H9 (cell line): ENCODE measurements at regions not wholly inside any gene's neighbourhood (a gene's known extent, or its start where the extent isn't known, plus 50 kb on each side); places are given as distances from the start of the nearest gene placed in this dataset.

Experiments
- DNase-seq: peaks from one replicate; pipeline ENCODE4 v3.0.0-alpha.2; 2017
- H2AFZ ChIP-seq: one replicate; pipeline ENCODE4 v1.6.1; 2013; ENCODE audit warnings: mild to moderate bottlenecking, low read length, control low read depth, moderate library complexity
- H2AK5ac ChIP-seq: 2 replicates; pipeline ENCODE4 v1.6.1; 2013; ENCODE audit warnings: low read length, control low read depth, mixed read lengths; ENCODE audit not compliant: insufficient read length
- H2BK120ac ChIP-seq: one replicate; pipeline ENCODE4 v1.6.1; 2013; ENCODE audit warnings: low read depth, mild to moderate bottlenecking, low read length, control low read depth, inconsistent platforms; ENCODE audit not compliant: poor library complexity, severe bottlenecking
- H2BK12ac ChIP-seq: 2 replicates; pipeline ENCODE4 v1.6.1; 2013; ENCODE audit warnings: low read length, control low read depth, mixed read lengths, low read depth; ENCODE audit not compliant: insufficient read length
- H2BK15ac ChIP-seq: 2 replicates; pipeline ENCODE4 v1.6.1; 2013; ENCODE audit warnings: low read depth, low read length, control low read depth
- H2BK20ac ChIP-seq: one replicate; pipeline ENCODE4 v1.6.1; 2013; ENCODE audit warnings: low read depth, mild to moderate bottlenecking, low read length, control low read depth, inconsistent platforms; ENCODE audit not compliant: poor library complexity, severe bottlenecking
- H2BK5ac ChIP-seq: 2 replicates; pipeline ENCODE4 v1.6.1; 2013; ENCODE audit warnings: low read length, control low read depth, mixed read lengths; ENCODE audit not compliant: insufficient read length
- H3K14ac ChIP-seq: 2 replicates; pipeline ENCODE4 v1.6.1; 2013; ENCODE audit warnings: low read length, control low read depth; ENCODE audit not compliant: insufficient read depth
- H3K18ac ChIP-seq: 2 replicates; pipeline ENCODE4 v1.6.1; 2013; ENCODE audit warnings: low read depth, mild to moderate bottlenecking, mixed read lengths, low read length, control low read depth; ENCODE audit not compliant: insufficient read length
- H3K23ac ChIP-seq: 2 replicates; pipeline ENCODE4 v1.6.1; 2013; ENCODE audit warnings: low read length, control low read depth, mixed read lengths, low read depth; ENCODE audit not compliant: insufficient read length
- H3K23me2 ChIP-seq: 2 replicates; pipeline ENCODE4 v1.6.1; 2013; ENCODE audit warnings: low read depth, mild to moderate bottlenecking, mixed read lengths, low read length, control low read depth; ENCODE audit not compliant: insufficient read length, poor library complexity, severe bottlenecking
- H3K27ac ChIP-seq: 2 replicates; pipeline ENCODE4 v1.5.1; 2013; ENCODE audit warnings: low read length, control low read depth, mixed read lengths, low read depth; ENCODE audit not compliant: insufficient read length
- H3K27me3 ChIP-seq: 2 replicates; pipeline ENCODE4 v1.6.1; 2013; ENCODE audit warnings: low read length, control low read depth, inconsistent platforms; ENCODE audit not compliant: insufficient read depth
- H3K4ac ChIP-seq: 2 replicates; pipeline ENCODE4 v1.6.1; 2013; ENCODE audit warnings: low read depth, mild to moderate bottlenecking, control low read depth, inconsistent platforms, low read length, moderate library complexity
- H3K4me1 ChIP-seq: 2 replicates; pipeline ENCODE4 v1.6.1; 2013; ENCODE audit warnings: low read length, control low read depth, inconsistent platforms; ENCODE audit not compliant: insufficient read depth
- H3K4me2 ChIP-seq: 2 replicates; pipeline ENCODE4 v1.6.1; 2013; ENCODE audit warnings: low read length, control low read depth, mixed read lengths; ENCODE audit not compliant: insufficient read length, insufficient read depth
- H3K56ac ChIP-seq: 2 replicates; pipeline ENCODE4 v1.6.1; 2013; ENCODE audit warnings: low read depth, mild to moderate bottlenecking, mixed read lengths, low read length, control low read depth; ENCODE audit not compliant: insufficient read length
- H3K79me1 ChIP-seq: 2 replicates; pipeline ENCODE4 v1.6.1; 2013; ENCODE audit warnings: low read depth, mild to moderate bottlenecking, moderate library complexity, low read length, control low read depth, inconsistent platforms; ENCODE audit not compliant: insufficient read depth, poor library complexity, severe bottlenecking
- H3K79me2 ChIP-seq: 2 replicates; pipeline ENCODE4 v1.6.1; 2013; ENCODE audit warnings: low read length, control low read depth, inconsistent platforms; ENCODE audit not compliant: insufficient read depth
- H3K9ac ChIP-seq: 2 replicates; pipeline ENCODE4 v1.6.1; 2013; ENCODE audit warnings: low read length, control low read depth, mixed read lengths; ENCODE audit not compliant: insufficient read length; ENCODE audit errors: extremely low read depth
- H3K9me3 ChIP-seq: one replicate; pipeline ENCODE4 v1.6.1; 2013; ENCODE audit warnings: low read depth, low read length, inconsistent platforms; ENCODE audit not compliant: control insufficient read depth
- H3T11ph ChIP-seq: one replicate; pipeline ENCODE4 v1.6.1; 2013; ENCODE audit warnings: mild to moderate bottlenecking, low read length, control low read depth, inconsistent platforms
- H4K20me1 ChIP-seq: one replicate; pipeline ENCODE4 v1.6.1; 2013; ENCODE audit not compliant: control insufficient read depth, insufficient read length, insufficient read depth
- H4K5ac ChIP-seq: 2 replicates; pipeline ENCODE4 v1.6.1; 2013; ENCODE audit warnings: low read depth, mild to moderate bottlenecking, mixed read lengths, low read length, control low read depth; ENCODE audit not compliant: insufficient read length
- H4K8ac ChIP-seq: replicated peaks from 2 replicates; pipeline ENCODE4 v1.6.1; 2013; ENCODE audit warnings: low read length, control low read depth, mixed read lengths, low read depth; ENCODE audit not compliant: insufficient read length
- H4K91ac ChIP-seq: 2 replicates; pipeline ENCODE4 v1.6.1; 2013; ENCODE audit warnings: low read depth, mild to moderate bottlenecking, moderate library complexity, mixed read lengths, low read length, control low read depth; ENCODE audit not compliant: insufficient read length
- H3K27ac Mint-ChIP-seq, 3 experiments: 2 replicates in 2 of 3; 3 replicates in 1 of 3; pipeline ENCODE4 v1.8.0; 2020 to 2021; ENCODE audit warnings: mixed read lengths in 3 of 3, mild to moderate bottlenecking in 1 of 3, moderate library complexity in 1 of 3
- H3K27me3 Mint-ChIP-seq: 2 replicates; pipeline ENCODE4 v1.8.0; 2021; ENCODE audit warnings: low read depth, mild to moderate bottlenecking, moderate library complexity, mixed read lengths
- H3K36me3 Mint-ChIP-seq, 3 experiments: 2 replicates in 2 of 3; 3 replicates in 1 of 3; pipeline ENCODE4 v1.8.0; 2020 to 2021; ENCODE audit warnings: low read depth in 3 of 3, mixed read lengths in 3 of 3; ENCODE audit not compliant: insufficient read depth in 1 of 3
- H3K4me1 Mint-ChIP-seq, 2 experiments: 2 replicates each; pipeline ENCODE4 v1.8.0; 2020; ENCODE audit warnings: mixed read lengths in 2 of 2
- H3K4me3 Mint-ChIP-seq, 2 experiments: 2 replicates in 1 of 2; 3 replicates in 1 of 2; pipeline ENCODE4 v1.8.0; 2020 to 2021; ENCODE audit warnings: mild to moderate bottlenecking in 2 of 2, mixed read lengths in 2 of 2, moderate library complexity in 1 of 2
- H3K9me3 Mint-ChIP-seq, 2 experiments: 2 replicates in 1 of 2; 3 replicates in 1 of 2; pipeline ENCODE4 v1.8.0; 2020; ENCODE audit warnings: mild to moderate bottlenecking in 2 of 2, mixed read lengths in 2 of 2, moderate library complexity in 1 of 2
- CTCF ChIP-seq: fragments of 200-600 bp; sonication (generic); conservative IDR thresholded peaks from 3 replicates; pipeline ENCODE4 v1.8.0; 2021; ENCODE audit warnings: antibody characterized with exemption, mild to moderate bottlenecking
- WGBS: extraction: QIAGEN DNeasy Blood & Tissue Kit; methylation state at CpG from one replicate; pipeline ENCODE4 v1.1.7; 2013; ENCODE audit warnings: missing lambda C conversion rate, low lambda C conversion rate, mixed read lengths; ENCODE audit not compliant: insufficient read length; ENCODE audit errors: extremely low coverage; 5-methylcytosine and 5-hydroxymethylcytosine counted together

DNA sequence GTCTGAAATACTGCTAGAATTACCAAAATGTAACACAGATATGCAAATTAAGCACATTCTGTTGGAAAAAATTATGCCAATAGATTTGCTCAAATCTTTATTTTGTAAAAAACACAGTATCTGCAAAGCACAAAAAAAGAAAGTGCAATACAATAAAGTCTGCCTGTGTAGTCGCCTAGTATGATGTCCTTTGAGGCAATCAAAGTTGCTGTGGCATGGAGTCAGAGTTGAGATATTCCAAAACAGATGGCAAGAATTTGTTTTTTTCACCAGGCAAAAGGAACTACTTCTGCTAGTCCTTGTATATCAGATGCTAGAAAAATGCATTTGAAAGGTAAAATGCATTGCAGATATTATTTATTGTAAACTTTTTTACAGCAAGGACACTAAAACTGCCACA lies 531.3 kb upstream of the TMEFF2 start:
- Histone ChIP-seq H2BK15ac (no peak overlapping the region), H3K23me2 (no peaks in the 10 kb centered on the region), H2BK5ac (no peak overlapping the region), H2AFZ (no peak overlapping the region), H4K91ac (no peak overlapping the region), H3K18ac (no peak overlapping the region), H3K79me2 (no peaks in the 10 kb centered on the region), H2AK5ac (no peak overlapping the region), H3K4ac (no peak overlapping the region), H3K27me3 (no peaks in the 10 kb centered on the region), H3K27ac (no peak overlapping the region), H4K5ac (no peak overlapping the region), H3K14ac (no peak overlapping the region), H3K9ac (no peak overlapping the region), H2BK12ac (no peak overlapping the region), H3K79me1 (no peaks in the 10 kb centered on the region), H3K4me1 (no peaks in the 10 kb centered on the region), H3K4me2 (no peak overlapping the region), H2BK120ac (no peak overlapping the region), H3K56ac (no peak overlapping the region), H3T11ph (no peak overlapping the region), H3K9me3 (no peaks in the 10 kb centered on the region), H4K20me1 (no peaks in the 10 kb centered on the region), H2BK20ac (no peak overlapping the region), H4K8ac (no peak overlapping the region), H3K23ac (no peak overlapping the region)
- Mint-ChIP-seq H3K36me3 (no peaks in the 10 kb centered on the region), H3K27ac (no peak overlapping the region), H3K27me3 (no peaks in the 10 kb centered on the region), H3K9me3 (no peaks in the 10 kb centered on the region), H3K4me3 (no peak overlapping the region), H3K4me1 (no peaks in the 10 kb centered on the region; a peak in 1 of 4 replicates)
- TF ChIP-seq CTCF = no peak
- WGBS = no CpG with 5 or more reads among the region's 1 CpG
- no peak for DNase-seq
